ENCODE measurements at regions not wholly inside any gene's neighbourhood (a gene's known extent, or its start where the extent isn't known, plus 50 kb on each side); places are given as distances from the start of the nearest gene placed in this dataset.
"Not testable (repeated sequence)": the region's sequence is repeated elsewhere in the genome, so short reads cannot be mapped to it uniquely, and the experiment has no call there.

DNA sequence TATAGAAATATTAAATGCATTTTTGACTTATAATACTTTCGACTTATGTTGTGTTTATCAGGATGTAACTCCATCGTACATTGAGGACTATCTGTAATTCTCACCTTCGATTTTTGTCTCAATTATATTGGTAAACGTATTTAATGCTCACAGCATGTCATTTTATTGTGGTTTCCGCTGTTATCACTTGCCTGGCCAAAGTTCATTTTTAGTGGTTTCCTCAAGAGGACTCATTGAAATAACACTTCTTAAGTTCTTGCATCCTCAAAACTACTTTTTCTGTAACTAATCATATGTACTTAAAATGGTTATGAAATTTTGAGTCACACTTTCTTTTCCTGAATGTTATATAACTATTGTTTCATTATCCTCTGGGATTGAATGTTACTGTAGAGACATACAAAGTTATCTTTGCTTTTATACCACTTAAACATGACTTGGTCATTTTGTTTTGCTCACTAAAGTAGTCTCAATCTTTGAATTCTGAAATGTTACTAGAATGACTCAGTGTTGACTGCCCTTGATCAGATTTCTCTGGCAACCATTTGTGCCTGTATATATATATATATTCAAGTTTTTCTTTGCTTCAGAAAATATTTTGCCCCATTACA, 289.6 kb upstream of the PROX1 start:
- no peaks in the 10 kb centered on the region for H3K4me1 ChIP-seq (ENCODE audit: insufficient read depth)
- no peak overlapping the region for H2AFZ ChIP-seq
- no peaks in the 10 kb centered on the region for H3K9me2 ChIP-seq (replicated peaks; ENCODE audit: insufficient read depth)
- DNase-seq (ENCODE audit: low spot score), result no peak
- no peaks in the 10 kb centered on the region for H3K79me2 ChIP-seq
- no peaks in the 10 kb centered on the region for H3K27me3 ChIP-seq
- H3K27ac ChIP-seq, result peak overlapping the region; percentile 0
- H3K4me3 ChIP-seq, result no peak overlapping the region
- H3K36me3 ChIP-seq (replicated peaks; ENCODE audit: insufficient read depth, low read depth), result no peaks in the 10 kb centered on the region
- TF ChIP-seq, protein P1, sequence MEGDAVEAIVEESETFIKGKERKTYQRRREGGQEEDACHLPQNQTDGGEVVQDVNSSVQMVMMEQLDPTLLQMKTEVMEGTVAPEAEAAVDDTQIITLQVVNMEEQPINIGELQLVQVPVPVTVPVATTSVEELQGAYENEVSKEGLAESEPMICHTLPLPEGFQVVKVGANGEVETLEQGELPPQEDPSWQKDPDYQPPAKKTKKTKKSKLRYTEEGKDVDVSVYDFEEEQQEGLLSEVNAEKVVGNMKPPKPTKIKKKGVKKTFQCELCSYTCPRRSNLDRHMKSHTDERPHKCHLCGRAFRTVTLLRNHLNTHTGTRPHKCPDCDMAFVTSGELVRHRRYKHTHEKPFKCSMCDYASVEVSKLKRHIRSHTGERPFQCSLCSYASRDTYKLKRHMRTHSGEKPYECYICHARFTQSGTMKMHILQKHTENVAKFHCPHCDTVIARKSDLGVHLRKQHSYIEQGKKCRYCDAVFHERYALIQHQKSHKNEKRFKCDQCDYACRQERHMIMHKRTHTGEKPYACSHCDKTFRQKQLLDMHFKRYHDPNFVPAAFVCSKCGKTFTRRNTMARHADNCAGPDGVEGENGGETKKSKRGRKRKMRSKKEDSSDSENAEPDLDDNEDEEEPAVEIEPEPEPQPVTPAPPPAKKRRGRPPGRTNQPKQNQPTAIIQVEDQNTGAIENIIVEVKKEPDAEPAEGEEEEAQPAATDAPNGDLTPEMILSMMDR (IDR thresholded peaks at IDR 0.05; ENCODE audit: poor library complexity), result no peak
- no peak for TF ChIP-seq EZH2phosphoT487 (IDR thresholded peaks at IDR 0.05; ENCODE audit: low read depth, severe bottlenecking, unreplicated experiment)
- no peak for TF ChIP-seq EZH2 (IDR thresholded peaks at IDR 0.05; ENCODE audit: borderline replicate concordance)
- H4K20me1 ChIP-seq (ENCODE audit: insufficient read depth, poor library complexity, severe bottlenecking), result no peaks in the 10 kb centered on the region
- H3K9me3 ChIP-seq (ENCODE audit: low read depth), result no peaks in the 10 kb centered on the region
- H3K4me2 ChIP-seq, result no peak overlapping the region
- WGBS (ENCODE audit: low lambda C conversion rate, missing lambda C conversion rate), result 69% methylated on average over 5 of the region's 5 CpGs

DNA sequence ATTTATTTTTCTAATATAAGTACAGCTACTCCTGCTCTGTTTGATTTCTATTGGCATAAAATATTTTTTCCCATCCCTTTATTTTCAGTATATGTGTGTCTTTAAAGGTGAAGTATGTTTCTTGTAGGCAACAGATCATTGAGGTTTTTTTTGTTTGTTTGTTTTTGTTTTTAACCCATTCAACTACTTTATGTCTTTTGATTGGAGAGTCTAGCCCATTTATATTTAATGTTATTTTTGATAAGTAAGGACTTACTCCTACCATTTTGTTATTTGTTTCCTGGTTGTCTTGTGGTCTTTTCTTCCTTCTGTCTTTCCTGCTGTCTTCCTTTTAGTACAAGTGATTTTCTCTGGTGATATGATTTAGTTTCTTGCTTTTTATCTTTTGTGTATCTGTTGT, 285.1 kb upstream of the PROX1 start:
- Histone ChIP-seq H3K79me2 (no peaks in the 10 kb centered on the region), H3K27ac (no peak overlapping the region), H3K4me2 (no peak overlapping the region), H3K4me1 (ENCODE audit: insufficient read depth) (no peaks in the 10 kb centered on the region), H3K4me3 (no peak overlapping the region), H4K20me1 (ENCODE audit: insufficient read depth, poor library complexity, severe bottlenecking) (no peaks in the 10 kb centered on the region), H3K36me3 (replicated peaks; ENCODE audit: insufficient read depth, low read depth) (no peaks in the 10 kb centered on the region), H3K27me3 (no peaks in the 10 kb centered on the region), H3K9me3 (ENCODE audit: low read depth) (no peaks in the 10 kb centered on the region), H3K9me2 (replicated peaks; ENCODE audit: insufficient read depth) (no peaks in the 10 kb centered on the region), H2AFZ (no peak overlapping the region)
- TF ChIP-seq, protein P1 (IDR thresholded peaks at IDR 0.05; ENCODE audit: poor library complexity), result no peak
- TF ChIP-seq EZH2 (IDR thresholded peaks at IDR 0.05; ENCODE audit: borderline replicate concordance), result no peak
- TF ChIP-seq EZH2phosphoT487 (IDR thresholded peaks at IDR 0.05; ENCODE audit: low read depth, severe bottlenecking, unreplicated experiment), result no peak
- DNase-seq (ENCODE audit: low spot score), result no peak

DNA sequence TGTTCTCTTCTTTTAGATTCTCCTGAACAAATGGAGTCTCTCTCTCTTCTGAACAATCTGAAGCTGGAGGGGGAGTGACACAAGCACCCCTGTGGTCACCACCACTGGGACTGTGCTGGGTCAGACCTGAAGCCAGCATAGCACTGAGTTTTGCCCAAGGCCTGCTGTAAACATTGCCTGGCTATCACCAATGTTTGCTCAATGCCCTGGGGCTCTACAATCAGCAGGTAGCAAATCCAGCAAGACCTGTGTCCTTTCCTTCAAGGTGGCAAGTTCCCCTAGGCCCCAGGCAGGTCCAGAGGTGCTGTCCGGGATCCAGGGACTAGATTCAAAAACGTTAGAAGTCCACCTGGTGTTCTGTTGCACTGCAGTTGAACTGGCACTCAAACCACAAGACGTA, 282.8 kb upstream of the PROX1 start:
- Histone ChIP-seq H3K79me2 (no peaks in the 10 kb centered on the region), H3K4me3 (no peak overlapping the region), H4K20me1 (ENCODE audit: insufficient read depth, poor library complexity, severe bottlenecking) (no peaks in the 10 kb centered on the region), H3K4me2 (no peak overlapping the region), H3K9me3 (ENCODE audit: low read depth) (no peaks in the 10 kb centered on the region), H3K4me1 (ENCODE audit: insufficient read depth) (no peaks in the 10 kb centered on the region), H3K36me3 (replicated peaks; ENCODE audit: insufficient read depth, low read depth) (no peaks in the 10 kb centered on the region), H2AFZ (no peak overlapping the region), H3K27ac (no peak overlapping the region), H3K9me2 (replicated peaks; ENCODE audit: insufficient read depth) (no peaks in the 10 kb centered on the region), H3K27me3 (no peaks in the 10 kb centered on the region)
- no peak for TF ChIP-seq EZH2phosphoT487 (IDR thresholded peaks at IDR 0.05; ENCODE audit: low read depth, severe bottlenecking, unreplicated experiment)
- TF ChIP-seq, protein P1 (IDR thresholded peaks at IDR 0.05; ENCODE audit: poor library complexity), result no peak
- no peak for TF ChIP-seq EZH2 (IDR thresholded peaks at IDR 0.05; ENCODE audit: borderline replicate concordance)
- 83% methylated on average over 3 of the region's 3 CpGs for WGBS (ENCODE audit: low lambda C conversion rate, missing lambda C conversion rate)
- no peak for DNase-seq (ENCODE audit: low spot score)

DNA sequence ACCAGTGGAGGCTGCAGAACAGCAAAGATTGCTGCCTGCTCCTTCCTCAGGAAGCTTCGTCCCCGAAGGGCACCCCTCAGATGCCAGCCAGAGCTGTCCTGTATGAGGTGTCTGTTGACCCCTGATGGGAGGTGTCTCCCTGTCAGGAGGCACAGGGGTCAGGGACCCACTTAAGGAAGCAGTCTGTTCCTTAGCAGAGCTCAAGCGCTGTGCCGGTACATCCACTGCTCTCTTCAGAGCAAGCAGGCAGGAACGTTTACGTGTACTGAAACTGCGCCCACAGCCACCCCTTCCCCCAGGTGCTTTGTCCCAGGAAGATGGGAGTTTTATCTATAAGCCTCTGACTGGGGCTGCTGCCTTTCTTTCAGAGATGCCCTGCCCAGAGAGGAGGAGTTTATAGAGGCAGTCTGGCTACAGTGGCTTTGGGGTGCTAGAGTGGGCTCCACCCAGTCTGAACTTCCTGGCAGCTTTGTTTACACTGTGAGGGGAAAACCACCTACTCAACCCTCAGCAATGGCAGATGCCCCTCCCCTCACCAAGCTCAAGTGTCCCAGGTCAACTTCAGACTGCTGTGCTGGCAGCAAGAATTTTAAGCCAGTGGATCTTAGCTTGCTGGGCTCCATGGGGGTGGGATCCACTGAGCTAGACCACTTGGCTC, 275.8 kb upstream of the PROX1 start:
- WGBS (ENCODE audit: low lambda C conversion rate, missing lambda C conversion rate), result 93% methylated on average over 7 of the region's 7 CpGs
- H3K27ac ChIP-seq; H3K4me3 ChIP-seq; H2AFZ ChIP-seq; DNase-seq (ENCODE audit: low spot score); H3K9me3 ChIP-seq (ENCODE audit: low read depth); H4K20me1 ChIP-seq (ENCODE audit: insufficient read depth, poor library complexity, severe bottlenecking); H3K36me3 ChIP-seq (replicated peaks; ENCODE audit: insufficient read depth, low read depth); H3K4me1 ChIP-seq (ENCODE audit: insufficient read depth); H3K79me2 ChIP-seq; H3K4me2 ChIP-seq; H3K9me2 ChIP-seq (replicated peaks; ENCODE audit: insufficient read depth); H3K27me3 ChIP-seq: not testable (repeated sequence)

Data from hepatocyte (in vitro differentiated cells).